NT2/D1 (cell line): ENCODE measurements at regions not wholly inside any gene's neighbourhood (a gene's known extent, or its start where the extent isn't known, plus 50 kb on each side); places are given as distances from the start of the nearest gene placed in this dataset.

Source experiments
- SUZ12 ChIP-seq: IDR thresholded peaks from 2 replicates; pipeline ENCODE4 v1.6.1; 2011; ENCODE audit not compliant: insufficient read length, insufficient read depth; ENCODE audit errors: extremely low read depth
- YY1 ChIP-seq: IDR thresholded peaks from 2 replicates; pipeline ENCODE4 v1.6.1; 2011; ENCODE audit not compliant: insufficient read length, insufficient read depth

DNA sequence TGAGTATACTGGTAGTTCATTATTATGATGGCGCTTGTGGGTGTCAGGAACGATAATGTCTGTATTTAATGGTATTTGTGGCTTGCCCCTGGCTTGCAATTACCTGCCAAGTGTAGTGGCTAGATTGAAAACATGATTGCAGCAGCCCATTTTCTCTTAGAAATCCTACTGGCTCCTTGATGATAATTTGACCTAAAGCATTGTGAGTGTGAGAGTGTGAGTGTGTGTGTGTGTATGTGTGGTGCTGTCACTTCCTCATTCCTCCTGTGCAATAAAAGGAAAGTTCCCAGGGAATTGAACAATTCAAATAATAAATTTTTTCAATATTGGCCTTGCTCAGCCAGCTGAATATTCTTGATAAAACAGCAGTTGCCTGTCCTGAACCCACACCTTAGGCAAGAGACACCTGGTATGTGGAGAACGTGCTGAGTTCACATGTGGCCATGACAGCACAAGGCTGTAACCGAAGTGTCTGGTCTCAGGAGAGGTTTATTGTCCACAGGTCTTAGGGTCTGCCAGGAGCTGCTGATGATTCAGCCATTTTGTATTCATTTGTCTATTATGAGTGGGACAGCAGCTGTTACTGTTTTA lies 193.3 kb downstream of the CD47 start:
- TF ChIP-seq YY1 (no peak), SUZ12 (no peak)
